ENCODE measurements at regions not wholly inside any gene's neighbourhood (a gene's known extent, or its start where the extent isn't known, plus 50 kb on each side); places are given as distances from the start of the nearest gene placed in this dataset.

DNA sequence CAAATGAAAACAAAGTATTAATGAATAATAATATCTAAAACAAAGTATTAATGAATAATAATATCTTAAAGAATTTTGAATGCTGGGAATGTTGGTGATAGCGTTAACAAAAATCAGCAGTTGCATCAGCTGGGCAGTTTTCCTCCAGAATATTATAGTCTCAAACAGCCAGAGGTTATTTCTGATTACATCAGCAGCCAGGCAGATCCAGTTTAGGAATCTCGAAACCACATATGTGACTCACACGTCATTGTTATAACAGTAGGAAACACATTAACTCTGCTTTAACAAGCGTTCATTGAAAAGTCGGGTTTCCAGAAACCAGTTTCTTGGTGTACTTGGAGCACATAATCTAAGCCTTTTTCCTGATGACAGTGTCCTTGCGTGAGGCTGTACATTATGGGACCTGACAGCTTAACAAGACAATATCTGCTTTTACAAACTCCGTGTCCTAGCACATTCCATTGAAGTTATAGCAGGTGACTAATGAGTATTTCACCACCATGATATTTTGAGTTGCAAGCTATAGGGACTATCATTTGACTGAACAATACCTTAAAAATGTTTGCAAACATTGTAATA lies 559.5 kb upstream of the KLF4 start:
- no peak for TF ChIP-seq ZNF274 (IDR thresholded peaks at IDR 0.05; ENCODE audit: low read depth, low read length)
- no peak for TF ChIP-seq YY1 (IDR thresholded peaks at IDR 0.05; ENCODE audit: insufficient read depth, insufficient read length)

All from NT2/D1 (cell line).